ENCODE measurements at regions not wholly inside any gene's neighbourhood (a gene's known extent, or its start where the extent isn't known, plus 50 kb on each side); places are given as distances from the start of the nearest gene placed in this dataset.
A peak's percentile ranks its signal among the peaks of the same experiment; 100 is the strongest.

- Histone ChIP-seq H3K23ac (ENCODE audit: insufficient read length) (no peak overlapping the region), H3K9me3 (ENCODE audit: insufficient read depth in 2 of 2, low read depth in 1 of 2, low read length in 1 of 2) (no peaks in the 10 kb centered on the region), H2BK20ac (ENCODE audit: low read length) (no peak overlapping the region), H3K14ac (ENCODE audit: insufficient read length) (no peak overlapping the region), H3K9ac (replicated peaks in 1 of 4; ENCODE audit: extremely low read depth in 1 of 4, low read depth in 3 of 4, low read length in 3 of 4) (no peak overlapping the region), H2AFZ (ENCODE audit: low read length) (0 out of 2 replicates have a peak overlapping the region, but pooled peaks have one; percentile 80), H3K27me3 (replicated peaks in 1 of 4; ENCODE audit: control insufficient read depth in 3 of 4, extremely low read depth in 1 of 4, insufficient read depth in 3 of 4, low read length in 3 of 4) (no peaks in the 10 kb centered on the region), H4K8ac (ENCODE audit: extremely low read depth, insufficient read depth, low read length) (no peak overlapping the region), H2BK15ac (ENCODE audit: low read length) (peak overlapping the region; percentile 29; the same call in 1 of the 2 replicates), H3K27ac (ENCODE audit: low read depth, low read length) (no peak overlapping the region), H3K18ac (ENCODE audit: extremely low read depth, low read length) (no peak overlapping the region), H3K4me2 (ENCODE audit: insufficient read depth in 1 of 2, low read depth in 2 of 2, low read length in 2 of 2) (no peak overlapping the region), H3K4ac (replicated peaks; ENCODE audit: insufficient read length, low read depth, low read length) (no peak overlapping the region), H3K4me1 (replicated peaks in 1 of 4; ENCODE audit: control insufficient read depth in 3 of 4, insufficient read depth in 4 of 4, low read length in 3 of 4) (peaks cover 0 to 3% (median 0%) of the 10 kb centered on the region in 4 experiments; a peak in 2 of 7 replicates), H3K79me1 (ENCODE audit: low read depth, low read length) (no peaks in the 10 kb centered on the region), H2BK12ac (ENCODE audit: low read depth, low read length) (no peak overlapping the region), H4K5ac (ENCODE audit: insufficient read length, low read depth, low read length) (no peak overlapping the region), H3K56ac (replicated peaks; ENCODE audit: insufficient read length, low read depth, low read length) (no peak overlapping the region), H3K4me3 (ENCODE audit: extremely low read depth in 1 of 4, insufficient read depth in 2 of 4, low read depth in 3 of 4, low read length in 4 of 4) (no peak overlapping the region), H3K79me2 (ENCODE audit: control insufficient read depth in 1 of 2, insufficient read depth in 2 of 2, low read length in 2 of 2) (no peaks in the 10 kb centered on the region), H2AK5ac (ENCODE audit: low read depth, low read length) (no peak overlapping the region), H2BK5ac (ENCODE audit: low read depth, low read length) (no peak overlapping the region), H4K91ac (replicated peaks; ENCODE audit: insufficient read length, low read length) (no peak overlapping the region), H4K20me1 (replicated peaks in 1 of 2; ENCODE audit: control insufficient read depth in 1 of 2, insufficient read depth in 2 of 2, low read length in 2 of 2) (no peaks in the 10 kb centered on the region), H3K36me3 (ENCODE audit: control insufficient read depth in 2 of 4, insufficient read depth in 4 of 4, low read length in 3 of 4) (no peaks in the 10 kb centered on the region; a peak in 2 of 8 replicates), H2BK120ac (replicated peaks; ENCODE audit: low read depth, low read length) (no peak overlapping the region), H3K23me2 (ENCODE audit: low read depth, low read length) (no peaks in the 10 kb centered on the region)
- WGBS, 2 experiments (ENCODE audit: extremely low coverage in 1 of 2, insufficient coverage in 1 of 2, insufficient read length in 1 of 2, insufficient replicate concordance in 2 of 2, low coverage in 1 of 2, low lambda C conversion rate in 2 of 2, missing lambda C conversion rate in 1 of 2) = 80% methylated on average over 7 of the region's 7 CpGs; no CpG with 5 or more reads in 1 of the 2 experiments
- POLR2A ChIA-PET (ENCODE audit: partially characterized antibody) = interaction anchor here (1.2 to 1.7 kb wide), 3 partner anchors 10 to 60 kb away, joined by 3 read pairs; no protein-coding TSS in a partner anchor
- DNase-seq (ENCODE audit: low read depth in 1 of 2, low spot score in 2 of 2) (peak in 1 of 2 experiments; percentile 7), FAIRE-seq (no peak)
- no peak for TF ChIP-seq POLR2A (IDR thresholded peaks at IDR 0.05; ENCODE audit: control extremely low read depth in 1 of 2, low read depth in 2 of 2, low read length in 2 of 2)
- peak in 1 of 3 experiments; percentile 40; a peak in 1 of 4 replicates for TF ChIP-seq CTCF (IDR thresholded peaks at IDR 0.05; ENCODE audit: control extremely low read depth in 1 of 3, insufficient read depth in 1 of 3, low read depth in 1 of 3, low read length in 3 of 3)
- TF ChIP-seq RAD21 (IDR thresholded peaks at IDR 0.05 in 1 of 2, conservative IDR thresholded peaks at IDR 0.05 in 1 of 2; ENCODE audit: low read depth in 2 of 2, low read length in 2 of 2) = peak; percentile 31 to 37
- CTCF ChIA-PET (ENCODE audit: partially characterized antibody) = interaction anchor here (0.9 to 5.4 kb wide), 12 partner anchors 9 to 83 kb away, joined by 3 to 23 read pairs (median 4); no protein-coding TSS in a partner anchor
These were observed 59.1 kb upstream of the RBM15 start for GRCh38 chr1:110280126-110280525.

All from H1 (cell line).